RPMI8226 (cell line): ENCODE measurements at regions not wholly inside any gene's neighbourhood (a gene's known extent, or its start where the extent isn't known, plus 50 kb on each side); places are given as distances from the start of the nearest gene placed in this dataset.
A peak's percentile ranks its signal among the peaks of the same experiment; 100 is the strongest.
"Not testable (repeated sequence)": the region's sequence is repeated elsewhere in the genome, so short reads cannot be mapped to it uniquely, and the experiment has no call there.

Source experiments
- DNase-seq: peaks from one replicate; pipeline ENCODE4 v3.0.0-alpha.2; 2015

DNA sequence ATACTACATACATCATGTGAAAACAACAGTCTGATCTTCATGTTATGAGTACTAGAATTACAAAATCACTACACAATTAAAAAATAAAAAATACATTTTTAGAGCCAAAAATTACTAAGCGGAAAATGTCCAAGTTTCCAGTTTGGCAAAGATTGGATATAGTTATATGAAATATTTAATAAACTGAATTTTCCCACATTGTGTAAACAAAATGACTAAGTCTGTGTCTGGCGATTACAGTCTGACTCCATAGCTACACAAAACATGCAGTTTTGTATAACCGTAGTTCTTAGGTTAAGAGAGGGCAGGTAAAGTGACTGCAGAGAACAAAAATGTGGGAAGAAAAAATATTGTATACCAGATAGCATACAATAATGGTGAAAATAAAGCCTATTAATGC, 59.2 kb upstream of the TMEM47 start:
- no peak for DNase-seq

GRCh38 chrX:34734383-34734782, 77.3 kb upstream of the TMEM47 start:
- DNase-seq: no peak

GRCh38 chrX:34744521-34744920, 87.4 kb upstream of the TMEM47 start:
- no peak for DNase-seq

DNA sequence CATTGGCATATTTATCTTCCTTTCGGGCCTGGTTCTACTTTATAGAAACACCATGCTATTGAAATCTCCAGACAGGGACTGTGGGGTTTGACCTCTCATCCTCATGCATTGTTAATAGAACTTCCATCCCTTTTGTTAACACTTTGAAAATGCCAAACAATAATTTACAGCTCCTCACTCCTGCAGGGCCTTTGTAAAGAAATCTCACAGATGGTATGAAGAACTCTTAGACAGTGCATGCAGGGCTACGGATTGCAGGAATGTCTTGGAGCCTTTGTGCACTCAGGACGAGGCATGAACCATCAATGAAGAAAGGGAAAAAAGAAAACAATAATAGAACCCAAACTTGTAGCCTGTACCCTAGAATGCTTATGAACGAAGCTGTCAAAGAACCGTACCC, 92.8 kb upstream of the TMEM47 start:
- DNase-seq: no peak

- no peak for DNase-seq
Measured at GRCh38 chrX:34764852-34765361, 107.8 kb upstream of the TMEM47 start.

DNA sequence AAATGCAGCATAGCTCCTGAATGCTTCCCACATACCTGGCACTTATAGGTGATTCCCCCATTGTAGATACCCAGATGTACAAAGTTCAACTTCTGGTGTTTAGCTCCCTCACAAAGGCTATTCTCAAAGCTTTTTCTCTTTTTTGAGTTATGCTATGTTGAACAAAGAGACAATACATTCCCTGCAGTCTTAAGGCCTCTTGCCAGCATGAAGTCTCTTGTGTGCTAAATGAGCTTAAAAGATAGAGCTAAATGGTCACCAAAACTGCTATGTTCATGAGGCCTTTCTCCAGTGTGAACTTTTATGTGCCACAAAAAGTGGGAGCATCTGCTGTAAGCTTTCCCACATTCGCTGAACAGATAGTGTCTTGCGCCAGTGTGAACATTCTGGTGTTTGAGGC, 111.2 kb upstream of the TMEM47 start:
- no peak for DNase-seq

- DNase-seq: no peak
Measured at GRCh38 chrX:34770511-34770910, 113.4 kb upstream of the TMEM47 start.

- no peak for DNase-seq
Measured at GRCh38 chrX:34778916-34779315, 121.8 kb upstream of the TMEM47 start.

- no peak for DNase-seq
Measured at GRCh38 chrX:34790026-34790425, 132.9 kb upstream of the TMEM47 start.

- no peak for DNase-seq
Measured at GRCh38 chrX:34805951-34806350, 136.6 kb upstream of the FAM47B start.

GRCh38 chrX:34809096-34809495, 133.5 kb upstream of the FAM47B start:
- no peak for DNase-seq

GRCh38 chrX:34810364-34810763, 132.2 kb upstream of the FAM47B start:
- no peak for DNase-seq

- DNase-seq: no peak
Measured at GRCh38 chrX:34810916-34811315, 131.7 kb upstream of the FAM47B start.

- no peak for DNase-seq
Measured at GRCh38 chrX:34813618-34814017, 129.0 kb upstream of the FAM47B start.

GRCh38 chrX:34826964-34827363, 115.6 kb upstream of the FAM47B start:
- DNase-seq: no peak

- no peak for DNase-seq
Measured at GRCh38 chrX:34839451-34839850, 103.1 kb upstream of the FAM47B start.

DNA sequence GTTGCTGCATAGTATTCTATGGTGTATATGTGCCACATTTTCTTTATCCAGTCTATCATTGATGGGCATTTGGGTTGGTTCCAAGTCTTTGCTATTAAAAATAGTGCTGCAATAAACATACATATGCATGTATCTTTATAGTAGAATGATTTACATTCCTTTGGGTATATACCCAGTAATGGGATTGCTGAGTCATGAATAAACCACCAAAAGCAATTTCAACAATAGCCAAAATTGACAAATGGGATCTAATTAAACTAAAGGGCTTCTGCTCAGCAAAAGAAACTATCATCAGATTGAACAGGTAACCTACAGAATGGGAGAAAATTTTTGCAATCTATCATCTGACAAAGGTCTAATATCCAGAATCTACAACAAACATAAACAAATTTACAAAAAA, 101.4 kb upstream of the FAM47B start:
- not testable (repeated sequence) for DNase-seq

DNA sequence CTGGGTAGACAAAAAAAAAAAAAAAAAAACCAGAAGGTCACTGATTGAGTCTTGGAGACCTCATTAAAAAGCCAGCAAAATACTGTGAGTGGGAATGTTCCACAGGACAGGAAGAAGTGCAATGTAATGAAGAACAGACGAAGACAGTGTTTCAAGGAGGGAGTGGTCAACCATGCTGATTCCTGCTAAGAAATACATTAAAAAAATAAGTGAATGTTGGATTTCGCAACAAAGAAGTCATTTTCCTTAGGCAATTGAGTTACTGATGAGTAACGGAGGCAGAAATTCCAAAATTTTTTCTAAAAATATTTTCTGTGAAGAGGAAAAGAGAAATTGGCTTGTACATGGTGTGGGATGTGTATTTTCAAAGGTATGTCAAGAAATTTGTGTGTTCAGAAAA, 94.3 kb upstream of the FAM47B start:
- DNase-seq: no peak

- DNase-seq: no peak
Measured at GRCh38 chrX:34849371-34849770, 93.2 kb upstream of the FAM47B start.

GRCh38 chrX:34859191-34859590, 83.4 kb upstream of the FAM47B start:
- peak; percentile 2 for DNase-seq

GRCh38 chrX:34863906-34864305, 78.7 kb upstream of the FAM47B start:
- DNase-seq: no peak

DNA sequence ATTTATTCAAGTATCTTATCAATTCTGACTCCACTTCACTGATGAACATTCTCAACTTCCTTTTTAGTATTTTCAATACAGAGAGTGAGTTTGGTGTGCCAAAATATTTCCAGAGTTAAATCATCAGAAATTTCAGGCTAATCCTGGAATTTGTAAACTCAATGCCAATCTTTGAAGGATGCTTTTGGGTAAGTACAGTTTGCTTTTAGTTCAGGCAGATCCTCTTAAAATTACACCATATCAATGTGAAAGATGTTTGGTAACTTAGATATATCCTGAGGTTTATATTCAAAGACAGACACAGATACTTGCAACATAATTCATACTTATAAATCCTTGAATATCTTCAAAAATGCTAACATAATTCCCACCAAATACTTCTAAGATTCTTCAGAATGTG, 76.0 kb upstream of the FAM47B start:
- no peak for DNase-seq

- no peak for DNase-seq
Measured at GRCh38 chrX:34868633-34869032, 74.0 kb upstream of the FAM47B start.

- no peak for DNase-seq
Measured at GRCh38 chrX:34873500-34874225, 68.9 kb upstream of the FAM47B start.

GRCh38 chrX:34874763-34875162, 67.8 kb upstream of the FAM47B start:
- DNase-seq: no peak
